ENCODE measurements at regions not wholly inside any gene's neighbourhood (a gene's known extent, or its start where the extent isn't known, plus 50 kb on each side); places are given as distances from the start of the nearest gene placed in this dataset.

GRCh38 chr10:89916468-89917215 lies 215.3 kb downstream of the KIF20B start:
- H3K4me2 ChIP-seq (ENCODE audit: low read length) = no peak overlapping the region
- TF ChIP-seq CTCF (IDR thresholded peaks at IDR 0.05) = no peak
- no peak overlapping the region for H3K9ac ChIP-seq

GRCh38 chr10:89921403-89921802 lies 220.0 kb downstream of the KIF20B start:
- Histone ChIP-seq H3K4me3 (ENCODE audit: low read depth, low read length) (no peak overlapping the region), H3K4me2 (ENCODE audit: low read length) (no peak overlapping the region), H3K27me3 (ENCODE audit: control insufficient read depth, insufficient read depth, low read length) (no peaks in the 10 kb centered on the region), H3K79me2 (no peaks in the 10 kb centered on the region), H3K36me3 (ENCODE audit: control insufficient read depth, insufficient read depth, low read length) (no peaks in the 10 kb centered on the region), H2AFZ (no peak overlapping the region), H3K27ac (no peak overlapping the region), H3K4me1 (no peaks in the 10 kb centered on the region), H3K9ac (no peak overlapping the region), H3K9me3 (ENCODE audit: control insufficient read depth, low read length) (no peaks in the 10 kb centered on the region)
- TF ChIP-seq CTCF (IDR thresholded peaks at IDR 0.05) = no peak

More at GRCh38 chr10:89916468-89917215, 215.3 kb downstream of the KIF20B start:
- no peaks in the 10 kb centered on the region for H3K79me2 ChIP-seq
- H2AFZ ChIP-seq = no peak overlapping the region
- no peaks in the 10 kb centered on the region for H3K36me3 ChIP-seq (ENCODE audit: control insufficient read depth, insufficient read depth, low read length)
- no peak overlapping the region for H3K27ac ChIP-seq
- no peaks in the 10 kb centered on the region for H3K27me3 ChIP-seq (ENCODE audit: control insufficient read depth, insufficient read depth, low read length)
- no peak overlapping the region for H3K4me3 ChIP-seq (ENCODE audit: low read depth, low read length)
- no peaks in the 10 kb centered on the region for H3K4me1 ChIP-seq
- no peaks in the 10 kb centered on the region for H3K9me3 ChIP-seq (ENCODE audit: control insufficient read depth, low read length)

DNA sequence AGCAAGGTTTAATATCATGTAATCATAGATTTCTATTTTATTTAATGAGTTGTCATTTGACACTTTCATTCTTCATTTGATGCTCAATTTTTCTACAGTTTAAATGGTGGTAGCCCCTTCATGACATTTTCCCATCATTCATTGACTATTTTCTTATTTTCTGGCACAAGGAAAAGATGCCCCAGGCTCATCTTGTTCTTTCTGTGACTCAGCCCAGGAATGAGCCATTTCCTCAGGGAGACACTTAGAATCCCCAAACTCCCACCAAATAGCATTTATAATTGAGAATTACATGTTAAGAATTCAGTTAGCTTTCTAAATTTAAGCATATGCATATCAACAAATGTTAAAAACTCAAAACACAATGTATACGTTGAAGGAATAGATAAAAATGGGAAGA lies 222.3 kb downstream of the KIF20B start:
- Histone ChIP-seq H3K9ac (no peak overlapping the region), H3K27me3 (ENCODE audit: control insufficient read depth, insufficient read depth, low read length) (no peaks in the 10 kb centered on the region), H3K4me2 (ENCODE audit: low read length) (no peak overlapping the region), H3K9me3 (ENCODE audit: control insufficient read depth, low read length) (no peaks in the 10 kb centered on the region), H3K79me2 (no peaks in the 10 kb centered on the region), H3K36me3 (ENCODE audit: control insufficient read depth, insufficient read depth, low read length) (no peaks in the 10 kb centered on the region), H2AFZ (no peak overlapping the region), H3K4me1 (no peaks in the 10 kb centered on the region), H3K27ac (no peak overlapping the region), H3K4me3 (ENCODE audit: low read depth, low read length) (no peak overlapping the region)
- no peak for TF ChIP-seq CTCF (IDR thresholded peaks at IDR 0.05)

GRCh38 chr10:89924261-89924660 lies 222.9 kb downstream of the KIF20B start:
- no peak overlapping the region for H3K4me3 ChIP-seq (ENCODE audit: low read depth, low read length)
- no peaks in the 10 kb centered on the region for H3K36me3 ChIP-seq (ENCODE audit: control insufficient read depth, insufficient read depth, low read length)
- no peak overlapping the region for H3K4me2 ChIP-seq (ENCODE audit: low read length)
- H3K9ac ChIP-seq = no peak overlapping the region
- no peak overlapping the region for H3K27ac ChIP-seq
- H3K4me1 ChIP-seq = no peaks in the 10 kb centered on the region
- no peaks in the 10 kb centered on the region for H3K27me3 ChIP-seq (ENCODE audit: control insufficient read depth, insufficient read depth, low read length)
- H3K79me2 ChIP-seq = no peaks in the 10 kb centered on the region
- no peak overlapping the region for H2AFZ ChIP-seq
- TF ChIP-seq CTCF (IDR thresholded peaks at IDR 0.05) = no peak
- no peaks in the 10 kb centered on the region for H3K9me3 ChIP-seq (ENCODE audit: control insufficient read depth, low read length)

- Histone ChIP-seq H3K79me2 (no peaks in the 10 kb centered on the region), H2AFZ (no peak overlapping the region), H3K27ac (no peak overlapping the region), H3K36me3 (ENCODE audit: control insufficient read depth, insufficient read depth, low read length) (no peaks in the 10 kb centered on the region), H3K9me3 (ENCODE audit: control insufficient read depth, low read length) (no peaks in the 10 kb centered on the region), H3K4me1 (no peaks in the 10 kb centered on the region), H3K4me3 (ENCODE audit: low read depth, low read length) (no peak overlapping the region), H3K9ac (no peak overlapping the region), H3K27me3 (ENCODE audit: control insufficient read depth, insufficient read depth, low read length) (no peaks in the 10 kb centered on the region), H3K4me2 (ENCODE audit: low read length) (no peak overlapping the region)
- TF ChIP-seq CTCF (IDR thresholded peaks at IDR 0.05) = no peak
Observed at GRCh38 chr10:89926736-89927135, 225.3 kb downstream of the KIF20B start.

Measured in parathyroid adenoma (tissue), 2 donors.